CD14-positive monocyte (primary cell): ENCODE measurements at regions not wholly inside any gene's neighbourhood (a gene's known extent, or its start where the extent isn't known, plus 50 kb on each side); places are given as distances from the start of the nearest gene placed in this dataset.

Experiments used
- DNase-seq, 3 donors: peaks; one replicate each; pipeline ENCODE4 v3.0.0-alpha.2; 2011 to 2022
- H2AFZ ChIP-seq: 2 replicates; pipeline ENCODE4 v1.6.0; 2012; ENCODE audit warnings: mild to moderate bottlenecking, low read depth, low read length, inconsistent platforms; ENCODE audit not compliant: insufficient read depth, poor library complexity, severe bottlenecking
- H3K27ac ChIP-seq, 2 donors: 1 replicate in 1 of 2; 2 replicates in 1 of 2; pipeline ENCODE4 v1.5.1; 2012 to 2013; ENCODE audit warnings: low read length in 2 of 2, control low read depth in 1 of 2, inconsistent platforms in 1 of 2, low read depth in 1 of 2, mild to moderate bottlenecking in 1 of 2
- H3K27me3 ChIP-seq, 2 donors: one replicate each; pipeline versions ENCODE4 v1.6.0 to v1.6.1; 2011 to 2013; ENCODE audit warnings: low read length in 2 of 2; ENCODE audit not compliant: control insufficient read depth in 2 of 2, insufficient read depth in 2 of 2
- H3K36me3 ChIP-seq, 2 donors: replicated peaks in 1 of 2; 1 replicate in 1 of 2; 2 replicates in 1 of 2; pipeline versions ENCODE4 v1.5.1 to v1.6.1; 2012 to 2013; ENCODE audit warnings: low read length in 2 of 2, control low read depth in 1 of 2, inconsistent platforms in 1 of 2, mild to moderate bottlenecking in 1 of 2; ENCODE audit not compliant: insufficient read depth in 2 of 2, control insufficient read depth in 1 of 2
- H3K4me1 ChIP-seq, 2 donors: 1 replicate in 1 of 2; 2 replicates in 1 of 2; pipeline versions ENCODE4 v1.5.1 to v1.6.1; 2012 to 2013; ENCODE audit warnings: low read length in 2 of 2, control low read depth in 1 of 2, inconsistent platforms in 1 of 2, mild to moderate bottlenecking in 1 of 2, moderate library complexity in 1 of 2; ENCODE audit not compliant: insufficient read depth in 2 of 2, control insufficient read depth in 1 of 2
- H3K4me2 ChIP-seq: replicated peaks from 2 replicates; pipeline ENCODE3; 2012; ENCODE audit warnings: low read length, moderate library complexity, mild to moderate bottlenecking; ENCODE audit not compliant: poor library complexity, severe bottlenecking; ENCODE audit errors: extremely low read depth
- H3K4me3 ChIP-seq, 3 experiments: fragments of 200-600 bp in 1 of 3; sonication (generic) in 1 of 3; replicated peaks in 1 of 3; 1 replicate in 2 of 3; 2 replicates in 1 of 3; pipeline ENCODE4 v1.5.1; 2011 to 2013; ENCODE audit warnings: low read length in 3 of 3, mild to moderate bottlenecking in 3 of 3, control low read depth in 2 of 3, low read depth in 2 of 3, inconsistent platforms in 1 of 3, moderate library complexity in 1 of 3
- H3K79me2 ChIP-seq: 2 replicates; pipeline ENCODE4 v1.6.0; 2012; ENCODE audit warnings: mild to moderate bottlenecking, control low read depth, inconsistent platforms, low read length, moderate library complexity; ENCODE audit not compliant: insufficient read depth
- H3K9ac ChIP-seq: 2 replicates; pipeline ENCODE4 v1.6.0; 2017; ENCODE audit warnings: low read length, mild to moderate bottlenecking; ENCODE audit not compliant: insufficient read depth, poor library complexity, severe bottlenecking
- H3K9me3 ChIP-seq, 2 donors: replicated peaks in 1 of 2; 1 replicate in 1 of 2; 2 replicates in 1 of 2; pipeline versions ENCODE4 v1.5.1 to v1.6.1; 2012 to 2013; ENCODE audit warnings: low read length in 2 of 2, control low read depth in 1 of 2; ENCODE audit not compliant: control insufficient read depth in 1 of 2, insufficient read depth in 1 of 2
- H4K20me1 ChIP-seq: 2 replicates; pipeline ENCODE4 v1.6.0; 2012; ENCODE audit warnings: mild to moderate bottlenecking, low read length, control low read depth, moderate library complexity; ENCODE audit not compliant: insufficient read depth
- H3K27ac Mint-ChIP-seq, 7 donors: one replicate each; pipeline ENCODE4 v1.8.0; 2020; ENCODE audit warnings: mild to moderate bottlenecking in 7 of 7, mixed read lengths in 7 of 7, moderate library complexity in 6 of 7, inconsistent platforms in 2 of 7
- H3K27me3 Mint-ChIP-seq, 3 donors: one replicate each; pipeline ENCODE4 v1.8.0; 2021 to 2022; ENCODE audit warnings: low read depth in 3 of 3, mild to moderate bottlenecking in 3 of 3, mixed read lengths in 3 of 3, moderate library complexity in 3 of 3, inconsistent platforms in 1 of 3
- H3K36me3 Mint-ChIP-seq, 2 donors: one replicate each; pipeline ENCODE4 v1.8.0; 2020; ENCODE audit warnings: mixed read lengths in 2 of 2, inconsistent platforms in 1 of 2, mild to moderate bottlenecking in 1 of 2
- H3K4me1 Mint-ChIP-seq: one replicate; pipeline ENCODE4 v1.8.0; 2020; ENCODE audit warnings: mild to moderate bottlenecking, mixed read lengths
- H3K4me3 Mint-ChIP-seq, 2 donors: one replicate each; pipeline ENCODE4 v1.8.0; 2020; ENCODE audit warnings: mild to moderate bottlenecking in 2 of 2, mixed read lengths in 2 of 2, moderate library complexity in 1 of 2
- H3K9me3 Mint-ChIP-seq, 7 donors: one replicate each; pipeline ENCODE4 v1.8.0; 2020 to 2022; ENCODE audit warnings: mixed read lengths in 7 of 7, mild to moderate bottlenecking in 6 of 7, moderate library complexity in 6 of 7, inconsistent platforms in 2 of 7
- WGBS: methylation state at CpG from one replicate; pipeline ENCODE4 v1.1.5; 2013; ENCODE audit warnings: missing lambda C conversion rate; ENCODE audit not compliant: insufficient coverage; 5-methylcytosine and 5-hydroxymethylcytosine counted together
- intact Hi-C, 2 donors: fragments of 100-400 bp; cut with micrococcal nuclease; formaldehyde crosslinking; loops; one replicate each; pipeline versions ENCODE4 v1.15.0 to v1.15.1; 2023
- TF ChIP-seq, protein P1 (sequence below): fragments of 200-600 bp; IDR thresholded peaks from one replicate; pipeline ENCODE4 v1.8.0; 2022; ENCODE audit warnings: antibody characterized with exemption, mild to moderate bottlenecking

GRCh38 chr9:105972466-105973204, 278.3 kb downstream of the TMEM38B start:
- Histone ChIP-seq H2AFZ (no peak overlapping the region), H3K79me2 (no peaks in the 10 kb centered on the region), H3K4me3 (no peak overlapping the region), H3K9ac (no peak overlapping the region), H3K36me3 (no peaks in the 10 kb centered on the region), H3K27ac (no peak overlapping the region), H3K4me1 (no peaks in the 10 kb centered on the region), H3K9me3 (no peaks in the 10 kb centered on the region), H4K20me1 (no peaks in the 10 kb centered on the region), H3K27me3 (no peaks in the 10 kb centered on the region), H3K4me2 (no peak overlapping the region)
- no peak overlapping the region for H3K27ac Mint-ChIP-seq
- no peaks in the 10 kb centered on the region for H3K36me3 Mint-ChIP-seq
- WGBS, result 63% methylated on average over 1 of the region's 6 CpGs
- TF ChIP-seq, protein P1, sequence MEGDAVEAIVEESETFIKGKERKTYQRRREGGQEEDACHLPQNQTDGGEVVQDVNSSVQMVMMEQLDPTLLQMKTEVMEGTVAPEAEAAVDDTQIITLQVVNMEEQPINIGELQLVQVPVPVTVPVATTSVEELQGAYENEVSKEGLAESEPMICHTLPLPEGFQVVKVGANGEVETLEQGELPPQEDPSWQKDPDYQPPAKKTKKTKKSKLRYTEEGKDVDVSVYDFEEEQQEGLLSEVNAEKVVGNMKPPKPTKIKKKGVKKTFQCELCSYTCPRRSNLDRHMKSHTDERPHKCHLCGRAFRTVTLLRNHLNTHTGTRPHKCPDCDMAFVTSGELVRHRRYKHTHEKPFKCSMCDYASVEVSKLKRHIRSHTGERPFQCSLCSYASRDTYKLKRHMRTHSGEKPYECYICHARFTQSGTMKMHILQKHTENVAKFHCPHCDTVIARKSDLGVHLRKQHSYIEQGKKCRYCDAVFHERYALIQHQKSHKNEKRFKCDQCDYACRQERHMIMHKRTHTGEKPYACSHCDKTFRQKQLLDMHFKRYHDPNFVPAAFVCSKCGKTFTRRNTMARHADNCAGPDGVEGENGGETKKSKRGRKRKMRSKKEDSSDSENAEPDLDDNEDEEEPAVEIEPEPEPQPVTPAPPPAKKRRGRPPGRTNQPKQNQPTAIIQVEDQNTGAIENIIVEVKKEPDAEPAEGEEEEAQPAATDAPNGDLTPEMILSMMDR, result no peak
- DNase-seq, result no peak
- H3K4me1 Mint-ChIP-seq, result no peaks in the 10 kb centered on the region
- intact Hi-C loops, result no loop called here
- no peaks in the 10 kb centered on the region for H3K9me3 Mint-ChIP-seq
- H3K4me3 Mint-ChIP-seq, result no peak overlapping the region
- peaks cover 0 to 2% (median 0%) of the 10 kb centered on the region in 3 donors for H3K27me3 Mint-ChIP-seq

GRCh38 chr9:105973951-105974351, 279.6 kb downstream of the TMEM38B start:
- intact Hi-C loops, result no loop called here
- no peaks in the 10 kb centered on the region for H4K20me1 ChIP-seq
- TF ChIP-seq, protein P1, result no peak
- no peaks in the 10 kb centered on the region for H3K9me3 Mint-ChIP-seq
- no peaks in the 10 kb centered on the region for H3K79me2 ChIP-seq
- no peaks in the 10 kb centered on the region for H3K36me3 Mint-ChIP-seq
- H3K27ac ChIP-seq, result no peak overlapping the region
- H3K4me3 ChIP-seq, result no peak overlapping the region
- no peak overlapping the region for H3K27ac Mint-ChIP-seq
- peaks cover 0 to 2% (median 0%) of the 10 kb centered on the region in 3 donors for H3K27me3 Mint-ChIP-seq
- H2AFZ ChIP-seq, result no peak overlapping the region
- H3K9ac ChIP-seq, result no peak overlapping the region
- no peaks in the 10 kb centered on the region for H3K9me3 ChIP-seq
- H3K27me3 ChIP-seq, result no peaks in the 10 kb centered on the region
- H3K4me1 Mint-ChIP-seq, result no peaks in the 10 kb centered on the region
- no CpG with 5 or more reads among the region's 3 CpGs for WGBS
- H3K4me1 ChIP-seq, result no peaks in the 10 kb centered on the region
- no peak overlapping the region for H3K4me2 ChIP-seq
- no peaks in the 10 kb centered on the region for H3K36me3 ChIP-seq
- H3K4me3 Mint-ChIP-seq, result no peak overlapping the region
- no peak for DNase-seq
